IPS-18c (cell line): ENCODE measurements at regions not wholly inside any gene's neighbourhood (a gene's known extent, or its start where the extent isn't known, plus 50 kb on each side); places are given as distances from the start of the nearest gene placed in this dataset.

Experiments used
- H3K4me3 ChIP-seq: 2 replicates; pipeline ENCODE4 v1.7.0; 2013; ENCODE audit warnings: low read depth, mild to moderate bottlenecking, low read length, moderate library complexity; ENCODE audit not compliant: insufficient read depth
- H3K9me3 ChIP-seq: one replicate; pipeline ENCODE4 v1.6.1; 2013; ENCODE audit warnings: mild to moderate bottlenecking, low read length, moderate library complexity; ENCODE audit not compliant: control insufficient read depth, insufficient read depth

DNA sequence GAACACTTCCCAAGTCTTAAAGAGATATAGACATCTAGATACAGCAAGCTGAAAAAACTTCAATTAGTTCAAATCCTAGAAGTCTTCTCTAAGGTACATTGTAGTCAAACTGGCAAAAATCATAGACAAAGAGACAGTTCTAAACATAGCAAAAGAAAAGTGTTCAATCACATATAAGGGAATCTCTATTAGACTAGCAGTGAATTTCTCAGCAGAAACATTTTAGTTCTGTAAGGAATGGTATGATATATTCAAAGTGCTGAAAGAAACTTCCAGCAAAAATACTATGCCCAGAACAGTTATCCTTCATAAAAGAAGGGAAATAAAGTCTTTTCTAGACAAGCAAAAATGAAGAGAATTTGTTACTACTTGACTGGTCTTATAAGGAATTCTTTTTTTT lies 186.3 kb upstream of the SYNCRIP start:
- H3K9me3 ChIP-seq = no peaks in the 10 kb centered on the region
- no peak overlapping the region for H3K4me3 ChIP-seq

DNA sequence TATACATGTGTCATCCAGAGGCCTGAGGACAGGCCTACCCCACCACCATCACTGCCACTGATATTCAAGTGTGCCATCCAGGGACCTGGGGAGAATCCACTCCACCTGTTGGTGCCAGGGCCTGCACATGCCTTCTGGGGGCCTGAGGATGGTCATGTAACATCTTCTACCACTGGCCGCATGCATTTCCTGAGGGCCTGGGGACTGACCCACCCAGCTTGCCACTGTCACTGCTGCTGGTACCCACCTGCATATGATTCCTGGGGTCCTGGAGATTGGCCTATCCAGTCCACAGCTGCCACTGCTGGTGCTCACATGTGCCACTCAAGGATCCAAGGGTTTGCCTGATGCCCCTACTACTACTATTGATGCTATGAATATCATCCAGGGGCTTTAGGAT lies 184.3 kb upstream of the SYNCRIP start:
- no peak overlapping the region for H3K4me3 ChIP-seq
- no peaks in the 10 kb centered on the region for H3K9me3 ChIP-seq

DNA sequence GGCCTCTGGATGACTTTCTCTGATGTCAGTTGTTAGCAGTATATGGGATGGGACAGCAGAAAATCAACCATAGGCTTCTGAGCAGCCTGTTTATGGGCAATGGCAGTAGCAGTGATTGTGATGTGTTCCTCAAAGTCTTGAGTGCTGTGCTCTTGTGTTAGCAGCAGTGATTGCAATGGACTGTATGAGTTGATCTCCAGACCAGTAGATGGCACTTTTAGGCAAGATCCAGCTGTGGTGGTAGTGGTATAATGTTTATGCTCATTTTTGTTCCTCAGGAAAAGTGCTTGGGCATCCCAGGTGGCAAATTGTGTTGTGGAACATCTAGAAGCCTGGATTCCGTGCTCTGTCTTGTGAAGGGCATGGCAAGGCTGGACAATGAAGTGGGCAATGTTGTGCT lies 181.6 kb upstream of the SYNCRIP start:
- no peaks in the 10 kb centered on the region for H3K9me3 ChIP-seq
- H3K4me3 ChIP-seq = no peak overlapping the region

DNA sequence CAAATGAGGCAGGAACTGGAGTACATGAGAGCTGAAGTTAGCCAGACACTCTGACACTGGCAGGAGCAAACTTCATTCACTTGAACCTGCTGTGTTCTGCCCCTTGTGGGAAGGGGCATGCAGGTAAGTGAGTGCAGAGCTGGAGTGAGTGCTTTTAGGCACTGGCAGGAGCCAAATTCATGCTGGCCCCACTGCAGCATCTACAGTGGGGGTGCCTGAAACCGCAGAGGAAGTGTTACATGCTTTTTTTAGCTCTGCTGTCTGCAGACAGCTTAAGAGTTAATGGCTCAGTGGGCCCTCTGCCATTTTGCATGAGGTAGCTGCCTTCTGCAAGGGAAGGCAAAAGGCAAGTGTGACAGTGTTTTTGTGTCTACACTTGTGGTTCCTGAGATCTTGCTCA lies 167.9 kb upstream of the SYNCRIP start:
- Histone ChIP-seq H3K9me3 (peaks cover 7% of the 10 kb centered on the region), H3K4me3 (no peak overlapping the region)

DNA sequence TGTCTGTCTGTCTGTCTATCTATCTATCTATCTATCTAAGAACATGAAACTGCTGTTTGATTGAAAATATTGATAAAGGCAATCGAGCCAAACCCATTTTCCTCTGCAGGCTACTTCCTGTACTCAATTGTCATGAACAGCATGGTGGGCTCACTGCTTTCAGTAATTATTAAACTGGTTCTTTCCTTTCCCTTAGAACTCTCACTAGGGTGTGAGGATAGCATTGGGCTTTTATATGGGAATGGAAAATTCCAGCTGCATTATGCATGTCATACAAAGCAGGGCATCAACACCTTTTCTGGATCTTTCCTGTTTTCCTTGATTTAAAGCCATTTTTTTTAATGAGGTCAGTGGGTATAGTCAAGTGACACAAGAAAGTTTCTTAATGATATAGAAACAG lies 161.0 kb upstream of the SYNCRIP start:
- peaks cover 5% of the 10 kb centered on the region for H3K9me3 ChIP-seq
- no peak overlapping the region for H3K4me3 ChIP-seq

DNA sequence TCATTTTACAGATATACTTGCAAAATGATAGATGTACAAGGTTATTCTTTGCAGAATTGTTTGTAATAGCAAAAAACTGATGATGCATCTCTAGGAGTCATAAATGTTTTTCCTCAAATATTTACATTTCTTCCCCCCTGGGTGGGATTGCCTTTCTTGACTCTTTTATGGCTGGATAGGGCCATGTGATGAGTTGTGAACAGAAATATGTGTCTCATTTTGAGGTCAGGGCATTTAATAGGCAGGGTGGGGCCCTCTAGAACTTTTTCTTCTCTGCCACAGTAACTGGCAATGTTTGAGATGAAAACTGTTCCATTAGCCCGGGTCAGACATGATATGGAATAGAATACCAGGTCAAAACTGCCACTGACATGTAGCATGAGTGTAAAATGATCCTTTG lies 159.5 kb upstream of the SYNCRIP start:
- Histone ChIP-seq H3K4me3 (no peak overlapping the region), H3K9me3 (no peaks in the 10 kb centered on the region)

DNA sequence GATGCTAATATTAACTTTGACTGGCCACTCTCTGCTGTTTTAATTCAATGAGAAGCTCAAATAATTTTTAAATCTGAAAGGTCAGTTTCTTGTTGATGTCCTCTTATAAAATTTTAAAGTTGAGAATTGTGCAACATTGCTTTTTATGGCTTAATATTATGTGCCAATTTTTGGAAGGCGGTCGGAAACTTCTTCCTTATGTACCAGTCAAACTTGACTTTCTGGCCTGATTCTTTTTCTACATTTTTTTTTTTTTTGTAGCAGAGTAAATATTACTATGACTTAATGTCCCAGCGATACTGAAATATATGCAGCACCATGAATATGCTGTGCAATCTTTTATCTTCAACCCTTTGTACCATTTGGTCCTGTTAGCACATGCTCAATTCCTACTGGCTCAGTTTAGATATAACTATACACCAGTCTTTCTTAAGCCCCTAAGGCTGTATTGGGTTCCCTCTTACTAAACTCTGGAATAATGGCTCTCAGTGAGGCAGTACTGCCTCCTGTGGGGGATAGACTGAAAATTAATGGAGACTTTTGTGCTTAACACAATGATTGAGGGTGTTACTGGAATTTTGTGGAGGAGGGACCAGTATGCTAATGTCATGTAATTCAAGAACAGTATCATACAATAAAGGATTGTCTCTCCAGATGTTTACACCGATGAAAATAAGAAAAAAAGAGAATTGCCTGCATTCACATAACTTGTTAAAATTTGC lies 156.4 kb upstream of the SYNCRIP start:
- no peak overlapping the region for H3K4me3 ChIP-seq
- H3K9me3 ChIP-seq = no peaks in the 10 kb centered on the region

DNA sequence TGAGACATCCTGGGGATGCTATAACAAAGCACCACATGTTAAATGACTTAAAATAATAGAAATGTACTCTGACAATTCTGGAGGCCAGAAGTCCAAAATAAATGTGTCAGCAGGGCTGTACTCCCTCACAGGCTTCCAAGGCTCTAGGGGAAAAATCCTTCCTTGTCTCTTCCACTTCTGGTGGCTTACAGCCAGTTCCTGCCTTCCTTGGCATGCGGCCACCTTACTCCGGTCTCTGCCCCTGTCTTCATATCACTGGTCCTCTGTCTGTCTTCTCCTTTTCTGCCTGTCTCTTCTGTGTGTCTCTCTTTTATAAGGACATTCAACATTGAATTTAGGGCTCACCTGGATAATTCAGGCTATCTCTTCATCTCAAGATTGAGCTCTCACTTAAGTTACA lies 155.3 kb upstream of the SYNCRIP start:
- Histone ChIP-seq H3K4me3 (no peak overlapping the region), H3K9me3 (no peaks in the 10 kb centered on the region)

DNA sequence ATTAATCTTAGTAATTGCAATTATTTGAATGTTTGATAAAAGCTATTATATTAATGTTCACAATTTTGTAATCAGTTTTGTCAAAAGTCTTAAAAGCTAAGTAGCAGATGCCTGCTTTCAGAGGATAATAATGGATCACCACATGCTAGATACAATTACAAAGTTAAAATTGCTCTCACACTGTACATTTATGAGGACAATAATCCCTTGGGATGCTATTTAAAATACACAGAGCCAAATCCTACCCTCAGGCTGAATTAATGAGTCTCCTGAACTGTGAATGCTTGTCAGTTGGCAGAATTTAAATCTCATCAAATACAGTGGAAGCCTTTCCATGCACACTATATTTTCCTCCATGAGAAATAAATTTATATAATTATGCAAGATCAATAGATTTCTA lies 153.3 kb upstream of the SYNCRIP start:
- Histone ChIP-seq H3K9me3 (no peaks in the 10 kb centered on the region), H3K4me3 (no peak overlapping the region)

DNA sequence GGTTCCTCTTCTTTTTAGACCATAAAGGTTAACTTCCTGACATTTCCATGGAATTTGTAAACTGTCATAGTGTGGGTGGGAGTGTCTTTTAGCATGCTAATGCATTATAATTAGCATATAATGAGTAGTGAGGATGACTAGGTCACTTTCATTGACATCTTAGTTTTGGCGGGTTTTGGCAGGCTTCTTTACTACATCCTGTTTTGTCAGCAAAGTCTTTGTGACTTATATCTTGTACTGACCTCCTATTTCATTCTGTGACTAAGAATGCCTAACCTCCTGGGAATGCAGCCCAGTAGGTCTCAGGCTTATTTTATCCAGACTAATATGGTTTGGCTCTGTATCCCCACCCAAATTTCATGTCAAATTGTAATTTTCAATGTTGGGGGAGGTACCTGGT lies 149.6 kb upstream of the SYNCRIP start:
- Histone ChIP-seq H3K9me3 (peaks cover 2% of the 10 kb centered on the region), H3K4me3 (no peak overlapping the region)

DNA sequence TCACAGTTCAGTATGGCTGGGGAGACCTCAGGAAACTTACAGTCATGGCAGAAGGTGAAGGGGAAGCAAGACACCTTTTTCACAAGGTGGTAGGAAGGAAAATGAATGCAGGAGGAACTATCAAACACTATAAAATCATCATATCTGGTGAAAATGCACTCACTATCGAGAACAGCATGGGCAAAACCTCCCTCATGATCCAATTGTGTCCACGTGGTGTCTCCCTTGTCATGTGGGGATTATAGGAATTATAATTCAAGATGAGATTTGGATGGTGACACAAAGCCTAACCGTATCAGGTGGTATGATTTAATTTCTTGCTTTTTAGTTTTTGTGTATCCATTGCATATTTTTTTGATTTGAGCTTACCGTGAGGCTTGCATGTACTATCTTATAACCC lies 133.2 kb upstream of the SYNCRIP start:
- Histone ChIP-seq H3K9me3 (peaks cover 4% of the 10 kb centered on the region), H3K4me3 (no peak overlapping the region)

DNA sequence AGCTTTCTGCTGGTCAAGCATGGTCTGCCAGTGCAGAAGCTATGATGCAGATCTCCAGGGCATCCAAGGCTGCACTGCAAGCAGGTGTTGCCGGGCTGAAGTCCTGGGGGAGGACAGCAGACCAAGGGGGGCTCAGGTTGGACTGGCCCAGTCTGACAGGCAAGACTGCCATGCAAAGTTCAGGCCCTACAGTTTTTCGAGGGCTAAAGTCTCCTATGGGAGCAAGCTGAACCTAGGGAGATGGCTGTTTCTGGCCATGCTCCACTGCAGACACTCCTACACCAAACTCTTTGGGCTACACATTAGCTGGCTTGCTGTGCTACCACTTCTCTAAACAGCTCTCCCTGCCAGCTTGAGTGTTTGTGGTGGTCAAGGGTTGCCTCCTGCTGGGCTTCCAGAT lies 130.0 kb upstream of the SYNCRIP start:
- Histone ChIP-seq H3K9me3 (peaks cover 4% of the 10 kb centered on the region), H3K4me3 (no peak overlapping the region)

DNA sequence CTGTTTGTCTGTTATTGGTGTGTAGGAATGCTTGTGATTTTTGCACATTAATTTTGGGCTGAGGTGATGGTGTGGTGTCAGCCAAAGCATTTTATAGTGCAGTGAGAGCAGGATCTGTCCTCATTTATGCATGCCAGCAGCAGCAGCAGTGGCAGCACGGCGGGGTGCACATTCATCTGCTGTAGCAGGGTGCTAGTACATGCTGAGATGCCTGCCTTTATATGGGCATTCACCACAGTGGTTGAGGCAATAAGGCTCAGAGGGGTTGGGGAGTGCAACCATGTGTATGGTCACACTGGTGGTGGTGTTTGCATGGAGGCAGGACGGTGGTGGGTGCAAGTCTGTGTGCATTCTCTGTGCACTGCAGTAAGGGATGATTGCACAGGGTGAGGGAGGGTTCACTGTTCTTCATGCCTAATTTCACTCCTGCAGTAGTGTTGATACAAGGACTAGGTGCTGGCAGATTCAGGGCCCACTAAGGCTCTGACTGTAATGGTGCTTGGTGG lies 129.3 kb upstream of the SYNCRIP start:
- Histone ChIP-seq H3K4me3 (no peak overlapping the region), H3K9me3 (peaks cover 4% of the 10 kb centered on the region)

DNA sequence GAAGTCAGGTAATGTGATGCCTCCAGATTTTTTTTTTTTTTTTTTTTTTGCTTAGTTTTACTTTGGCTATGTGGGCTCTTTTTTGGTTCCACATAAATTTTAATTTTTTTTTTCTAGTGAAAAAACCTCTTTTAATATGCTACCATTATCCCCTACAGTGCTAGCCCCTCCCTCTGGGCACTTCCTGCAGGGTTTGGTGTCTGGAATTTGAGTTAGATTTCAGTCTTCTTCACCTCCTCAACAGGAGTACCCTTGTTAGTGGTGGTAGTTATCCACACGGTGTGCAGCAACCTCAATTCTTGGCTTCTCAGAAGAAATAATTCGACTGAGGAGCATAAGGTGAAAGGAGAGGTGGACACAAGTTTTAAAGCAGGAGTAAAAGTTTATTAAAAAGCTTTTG lies 128.8 kb upstream of the SYNCRIP start:
- Histone ChIP-seq H3K9me3 (peaks cover 4% of the 10 kb centered on the region), H3K4me3 (no peak overlapping the region)

DNA sequence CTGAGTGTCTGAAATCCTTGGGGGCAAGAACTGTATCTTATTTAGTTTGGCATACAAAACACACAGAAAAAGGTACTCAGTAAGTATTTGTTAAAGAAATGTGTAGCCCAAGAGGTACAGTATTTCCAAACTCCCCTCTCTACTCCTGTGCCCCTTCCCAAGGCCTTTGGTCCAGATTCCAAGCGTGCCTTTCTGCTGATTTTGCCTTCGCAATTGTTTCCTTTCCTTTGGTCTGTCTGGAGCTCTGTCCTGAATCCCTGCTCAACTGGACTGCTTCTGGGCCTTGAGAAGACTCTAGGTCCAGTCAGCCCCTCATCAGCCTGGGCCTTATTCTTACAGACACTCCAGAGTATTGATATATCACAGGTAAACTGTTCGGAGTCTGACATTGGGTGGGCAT lies 122.2 kb upstream of the SYNCRIP start:
- H3K9me3 ChIP-seq = no peaks in the 10 kb centered on the region

DNA sequence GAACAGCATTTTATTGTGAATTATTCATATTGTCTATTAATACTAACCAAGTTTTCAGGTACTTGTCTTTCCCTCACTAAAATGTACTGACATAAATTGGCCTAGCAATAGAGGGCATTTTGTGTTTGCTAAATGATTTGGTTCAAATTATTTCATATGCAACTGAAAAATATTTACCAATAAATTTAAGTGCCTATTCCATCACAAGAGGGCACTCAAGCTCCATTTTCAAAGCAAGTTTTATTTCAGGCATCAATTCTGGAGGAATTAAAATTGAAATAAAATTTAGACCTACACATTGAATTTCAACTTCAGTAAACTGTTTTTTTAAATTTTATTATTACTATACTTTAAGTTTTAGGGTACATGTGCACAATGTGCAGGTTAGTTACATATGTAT lies 114.3 kb upstream of the SYNCRIP start:
- Histone ChIP-seq H3K4me3 (no peak overlapping the region), H3K9me3 (no peaks in the 10 kb centered on the region)

More for the DNA sequence above, 122.2 kb upstream of the SYNCRIP start:
- no peak overlapping the region for H3K4me3 ChIP-seq

DNA sequence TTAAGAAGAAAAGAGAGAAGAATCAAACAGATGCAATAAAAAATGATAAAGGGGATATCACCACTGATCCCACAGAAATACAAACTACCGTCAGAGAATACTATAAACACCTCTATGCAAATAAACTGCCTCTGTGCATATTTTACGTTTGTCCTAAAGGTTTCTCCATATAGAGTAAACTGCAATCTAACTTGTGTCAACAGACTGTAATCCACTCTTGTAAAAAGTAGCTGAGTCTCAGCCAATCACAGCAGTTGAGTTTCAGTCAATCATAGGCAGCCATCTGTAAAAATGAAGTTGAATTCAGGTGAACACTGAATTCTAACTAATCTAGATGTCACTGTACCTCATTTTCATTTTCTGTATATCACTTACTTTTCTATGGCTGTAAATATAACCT lies 112.2 kb upstream of the SYNCRIP start:
- Histone ChIP-seq H3K9me3 (no peaks in the 10 kb centered on the region), H3K4me3 (no peak overlapping the region)

DNA sequence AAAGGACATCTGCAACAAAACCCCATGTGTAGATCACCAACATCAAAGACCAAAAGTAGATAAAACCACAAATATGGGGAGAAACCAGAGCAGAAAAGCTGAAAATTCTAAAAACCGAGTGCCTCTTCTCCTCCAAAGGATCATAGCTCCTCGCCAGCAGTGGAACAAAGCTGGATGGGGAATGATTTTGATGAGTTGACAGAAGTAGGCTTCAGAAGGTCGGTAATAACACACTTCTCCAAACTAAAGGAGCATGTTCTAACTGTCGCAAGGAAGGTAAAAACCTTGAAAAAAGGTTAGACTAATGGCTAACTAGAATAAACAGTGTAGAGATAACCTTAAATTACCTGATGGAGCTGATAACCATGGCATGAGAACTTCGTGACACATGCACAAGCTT lies 109.9 kb upstream of the SYNCRIP start:
- Histone ChIP-seq H3K9me3 (peaks cover 2% of the 10 kb centered on the region), H3K4me3 (no peak overlapping the region)
